MCF 10A (cell line): ENCODE measurements at regions not wholly inside any gene's neighbourhood (a gene's known extent, or its start where the extent isn't known, plus 50 kb on each side); places are given as distances from the start of the nearest gene placed in this dataset.

ENCODE experiments used
- BruUV-seq: library from RNA; stranded (reverse); fragments of 400-500 nt; replicated peaks from 2 replicates; lab custom pipeline; 2021; lab: Mats Ljungman, UMichigan
- CTCF ChIA-PET: fragments of 300-600 bp; sonication (Branson Sonifier 250); formaldehyde crosslinking; extraction: SDS; loops from one replicate; lab custom pipeline; 2021; ENCODE audit warnings: antibody characterized with exemption, inconsistent platforms; lab: Yijun Ruan, JAX
- POLR2A ChIA-PET: fragments of 300-600, 350-650 bp; sonication (Branson Sonifier 250); formaldehyde crosslinking; extraction: SDS; loops from one replicate; lab custom pipeline; 2020; ENCODE audit warnings: antibody characterized with exemption, inconsistent platforms; lab: Yijun Ruan, JAX
- DNase-seq: peaks from one replicate; pipeline ENCODE4 v3.0.0-alpha.2; 2018; ENCODE audit not compliant: unreplicated experiment
- H3K27ac Mint-ChIP-seq: one replicate; pipeline ENCODE4 v1.8.0; 2022; ENCODE audit warnings: mild to moderate bottlenecking, low read depth, mixed read lengths; ENCODE audit not compliant: unreplicated experiment
- H3K27me3 Mint-ChIP-seq: one replicate; pipeline ENCODE4 v1.8.0; 2022; ENCODE audit warnings: mixed read lengths; ENCODE audit not compliant: insufficient read depth, unreplicated experiment
- H3K36me3 Mint-ChIP-seq: one replicate; pipeline ENCODE4 v1.8.0; 2022; ENCODE audit warnings: mild to moderate bottlenecking, moderate library complexity, mixed read lengths; ENCODE audit not compliant: insufficient read depth, unreplicated experiment
- H3K4me1 Mint-ChIP-seq: one replicate; pipeline ENCODE4 v1.8.0; 2022; ENCODE audit warnings: mixed read lengths; ENCODE audit not compliant: insufficient read depth, unreplicated experiment
- H3K4me3 Mint-ChIP-seq: one replicate; pipeline ENCODE4 v1.8.0; 2022; ENCODE audit warnings: mild to moderate bottlenecking, moderate library complexity, mixed read lengths; ENCODE audit not compliant: unreplicated experiment
- H3K9me3 Mint-ChIP-seq: one replicate; pipeline ENCODE4 v1.8.0; 2022; ENCODE audit warnings: mixed read lengths; ENCODE audit not compliant: unreplicated experiment
- intact Hi-C: fragments of 100-400 bp; cut with micrococcal nuclease; formaldehyde crosslinking; loops from 2 replicates; pipeline ENCODE4 v1.14.1; 2022
- TF ChIP-seq, protein P1 (sequence below): fragments of 200-600 bp; IDR thresholded peaks from one replicate; pipeline ENCODE4 v1.8.0; 2022; ENCODE audit warnings: antibody characterized with exemption, mild to moderate bottlenecking; ENCODE audit not compliant: unreplicated experiment

DNA sequence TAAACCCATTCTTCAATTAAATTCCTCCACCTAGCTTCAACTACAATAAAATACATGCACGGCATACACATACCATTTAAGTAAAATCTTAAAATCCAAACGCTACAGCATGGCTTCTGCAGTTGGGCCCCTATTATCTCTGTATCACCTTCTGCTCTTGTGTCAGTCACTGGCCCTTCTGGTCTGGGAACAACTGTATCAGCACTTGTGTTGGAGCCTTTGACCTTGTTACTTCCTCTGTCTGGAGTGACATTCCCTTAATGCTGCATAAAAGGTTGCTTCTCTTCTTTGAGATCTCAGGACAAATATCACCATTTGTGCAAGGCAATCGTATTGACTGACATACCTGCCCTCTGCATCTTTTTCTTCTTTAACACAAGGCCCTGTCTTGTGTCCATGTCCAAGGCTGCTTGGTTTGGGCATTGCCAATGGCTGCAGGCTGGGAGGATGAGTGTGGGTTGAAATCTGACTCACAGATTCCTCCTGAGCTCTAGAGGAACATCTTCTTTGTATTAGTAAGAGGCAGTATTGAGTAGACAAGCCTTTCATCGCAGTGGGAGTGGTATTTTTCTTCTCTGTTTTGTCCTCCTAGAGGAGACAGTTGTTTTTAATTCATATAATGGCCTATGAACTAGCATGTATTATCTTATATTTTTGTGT lies 267.8 kb upstream of the TRIB2 start:
- intact Hi-C loops: no loop called here
- Mint-ChIP-seq H3K4me3 (no peak overlapping the region), H3K36me3 (no peaks in the 10 kb centered on the region), H3K4me1 (peaks cover 6% of the 10 kb centered on the region), H3K27ac (no peak overlapping the region), H3K27me3 (no peaks in the 10 kb centered on the region), H3K9me3 (no peaks in the 10 kb centered on the region)
- TF ChIP-seq, protein P1, sequence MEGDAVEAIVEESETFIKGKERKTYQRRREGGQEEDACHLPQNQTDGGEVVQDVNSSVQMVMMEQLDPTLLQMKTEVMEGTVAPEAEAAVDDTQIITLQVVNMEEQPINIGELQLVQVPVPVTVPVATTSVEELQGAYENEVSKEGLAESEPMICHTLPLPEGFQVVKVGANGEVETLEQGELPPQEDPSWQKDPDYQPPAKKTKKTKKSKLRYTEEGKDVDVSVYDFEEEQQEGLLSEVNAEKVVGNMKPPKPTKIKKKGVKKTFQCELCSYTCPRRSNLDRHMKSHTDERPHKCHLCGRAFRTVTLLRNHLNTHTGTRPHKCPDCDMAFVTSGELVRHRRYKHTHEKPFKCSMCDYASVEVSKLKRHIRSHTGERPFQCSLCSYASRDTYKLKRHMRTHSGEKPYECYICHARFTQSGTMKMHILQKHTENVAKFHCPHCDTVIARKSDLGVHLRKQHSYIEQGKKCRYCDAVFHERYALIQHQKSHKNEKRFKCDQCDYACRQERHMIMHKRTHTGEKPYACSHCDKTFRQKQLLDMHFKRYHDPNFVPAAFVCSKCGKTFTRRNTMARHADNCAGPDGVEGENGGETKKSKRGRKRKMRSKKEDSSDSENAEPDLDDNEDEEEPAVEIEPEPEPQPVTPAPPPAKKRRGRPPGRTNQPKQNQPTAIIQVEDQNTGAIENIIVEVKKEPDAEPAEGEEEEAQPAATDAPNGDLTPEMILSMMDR: no peak
- ChIA-PET POLR2A (interaction anchor here (1.2 kb wide), 1 partner anchor 247 kb away, joined by 3 read pairs; no protein-coding TSS in a partner anchor), CTCF (interaction anchor here (0.5 to 1.4 kb wide), 2 partner anchors 266 to 268 kb away, joined by 4 read pairs; partner anchors contain the start of gene TRIB2)
- BruUV-seq: no TSS peak
- DNase-seq: peak; percentile 28

DNA sequence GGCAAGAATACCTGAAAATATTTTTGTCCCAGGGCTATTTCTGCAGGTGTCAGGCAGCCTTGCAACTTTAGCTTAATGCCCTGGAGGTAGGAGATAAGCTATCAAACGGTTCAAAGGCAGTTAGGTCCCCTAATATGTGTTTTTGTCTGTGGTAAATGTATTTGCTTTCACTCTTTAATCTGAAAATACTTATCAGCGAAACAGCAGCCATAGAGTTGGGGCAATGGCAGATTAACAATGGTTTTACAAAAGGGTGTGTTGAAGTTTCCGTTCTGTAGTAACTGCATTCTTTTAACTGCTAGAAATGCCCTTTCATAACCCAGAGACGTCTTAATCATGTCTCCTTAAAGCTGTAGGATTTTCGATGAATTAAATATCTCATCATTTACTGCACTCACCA lies 265.0 kb upstream of the TRIB2 start:
- ChIA-PET CTCF (interaction anchor here (0.6 to 1.6 kb wide), 4 partner anchors 180 to 872 kb away, joined by 3 to 14 read pairs (median 3); partner anchors contain the start of gene TRIB2), POLR2A (interaction anchor here (0.8 to 1.9 kb wide), 10 partner anchors 9 to 345 kb away, joined by 3 to 10 read pairs (median 3); partner anchors contain the start of gene TRIB2)
- Mint-ChIP-seq H3K27me3 (no peaks in the 10 kb centered on the region), H3K9me3 (no peaks in the 10 kb centered on the region), H3K27ac (peak overlapping the region; percentile 27), H3K4me3 (no peak overlapping the region), H3K36me3 (no peaks in the 10 kb centered on the region), H3K4me1 (peaks cover 13% of the 10 kb centered on the region)
- DNase-seq: peak; percentile 28
- TF ChIP-seq, protein P1: no peak
- no TSS peak for BruUV-seq
- intact Hi-C loops: no loop called here

DNA sequence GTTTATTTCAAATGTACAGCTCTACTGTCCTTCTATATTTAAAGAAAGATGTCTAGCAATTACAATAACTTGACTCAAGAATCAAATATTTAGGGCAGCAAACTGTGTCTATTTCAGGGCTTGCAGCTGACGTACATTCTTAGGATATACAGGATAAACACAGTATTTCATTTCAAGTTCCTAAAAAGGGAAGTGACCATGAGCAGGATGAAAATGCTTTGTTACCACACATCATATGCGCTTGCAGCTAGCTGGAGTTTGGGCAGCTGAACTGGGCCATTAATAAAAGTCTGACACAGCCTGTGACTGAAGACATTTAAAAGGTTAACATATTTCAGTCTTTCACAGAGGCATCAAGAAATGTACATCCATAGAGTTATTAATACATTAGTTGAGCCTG lies 264.6 kb upstream of the TRIB2 start:
- Mint-ChIP-seq H3K36me3 (no peaks in the 10 kb centered on the region), H3K4me3 (no peak overlapping the region), H3K27me3 (no peaks in the 10 kb centered on the region), H3K4me1 (peaks cover 18% of the 10 kb centered on the region), H3K27ac (peak overlapping the region; percentile 27), H3K9me3 (no peaks in the 10 kb centered on the region)
- ChIA-PET CTCF (interaction anchor here (1.1 to 1.6 kb wide), 3 partner anchors 265 to 509 kb away, joined by 3 to 14 read pairs (median 3); partner anchors contain the start of gene TRIB2), POLR2A (interaction anchor here (0.6 to 1.9 kb wide), 11 partner anchors 10 to 497 kb away, joined by 3 to 10 read pairs (median 3); partner anchors contain the start of gene TRIB2)
- intact Hi-C loops: no loop called here
- DNase-seq: peak; percentile 37
- no TSS peak for BruUV-seq
- TF ChIP-seq, protein P1: no peak

DNA sequence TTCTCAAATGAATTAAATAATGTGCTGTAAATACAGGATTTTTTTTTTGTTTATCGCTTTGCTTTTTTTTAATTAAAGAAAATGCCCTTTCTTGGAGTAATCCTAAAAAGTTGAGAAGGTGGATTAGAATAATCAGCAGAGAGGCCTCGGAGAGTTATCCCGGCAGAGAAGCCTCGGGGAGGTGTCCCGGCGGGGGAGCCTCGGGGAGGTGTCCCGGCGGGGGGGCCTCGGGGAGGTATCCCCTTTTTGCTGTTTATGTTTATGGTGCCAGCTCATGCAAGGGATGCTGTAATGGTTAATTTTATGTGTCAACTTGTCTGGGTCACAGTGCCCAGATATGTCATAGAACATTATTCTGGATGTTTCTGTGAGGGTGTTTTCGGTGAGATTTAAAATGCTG lies 263.0 kb upstream of the TRIB2 start:
- peaks cover 23% of the 10 kb centered on the region for H3K4me1 Mint-ChIP-seq
- no peaks in the 10 kb centered on the region for H3K27me3 Mint-ChIP-seq
- H3K36me3 Mint-ChIP-seq: no peaks in the 10 kb centered on the region
- CTCF ChIA-PET: interaction anchor here (0.7 to 1.2 kb wide), 3 partner anchors 38 to 624 kb away, joined by 3 to 6 read pairs (median 4); no protein-coding TSS in a partner anchor
- intact Hi-C loops: no loop called here
- no peak overlapping the region for H3K27ac Mint-ChIP-seq
- DNase-seq: no peak
- BruUV-seq: no TSS peak
- H3K4me3 Mint-ChIP-seq: no peak overlapping the region
- no peaks in the 10 kb centered on the region for H3K9me3 Mint-ChIP-seq
- TF ChIP-seq, protein P1: no peak
- POLR2A ChIA-PET: interaction anchor here (0.8 to 1.2 kb wide), 2 partner anchors 135 to 282 kb away, joined by 3 read pairs; no protein-coding TSS in a partner anchor
